Stimulated activated CD8-positive, alpha-beta memory T cell treated with anti-CD3 and anti-CD28 coated beads, Interleukin-4, amount 100 ng/mL, for 4 hours (primary cell): ENCODE measurements at regions not wholly inside any gene's neighbourhood (a gene's known extent, or its start where the extent isn't known, plus 50 kb on each side); places are given as distances from the start of the nearest gene placed in this dataset.
"Not testable (repeated sequence)": the region's sequence is repeated elsewhere in the genome, so short reads cannot be mapped to it uniquely, and the experiment has no call there.

ENCODE experiments used
- DNase-seq, 2 donors: peaks; one replicate each; pipeline ENCODE4 v3.0.0-alpha.2; 2020; ENCODE audit warnings: low read depth in 2 of 2, low spot score in 1 of 2

DNA sequence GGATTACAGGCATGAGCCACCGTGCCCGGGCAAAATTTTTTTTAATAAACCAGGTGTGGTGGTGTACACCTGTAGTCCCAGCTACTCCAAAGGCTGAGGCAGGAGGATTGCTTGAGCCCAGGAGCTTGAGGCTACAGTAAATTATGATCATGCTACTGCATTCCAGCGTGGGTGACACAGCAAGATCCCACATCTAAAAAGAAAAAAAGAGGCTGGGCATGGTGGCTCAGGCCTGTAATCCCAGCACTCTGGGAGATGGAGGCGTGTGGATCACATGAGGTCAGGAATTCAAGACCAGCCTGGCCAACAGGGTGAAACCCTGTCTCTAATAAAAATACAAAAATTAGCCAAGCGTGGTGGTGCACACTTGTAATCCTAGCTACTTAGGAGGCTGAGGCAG is 125.6 kb downstream of the ZNF281 start:
- not testable (repeated sequence) for DNase-seq

DNA sequence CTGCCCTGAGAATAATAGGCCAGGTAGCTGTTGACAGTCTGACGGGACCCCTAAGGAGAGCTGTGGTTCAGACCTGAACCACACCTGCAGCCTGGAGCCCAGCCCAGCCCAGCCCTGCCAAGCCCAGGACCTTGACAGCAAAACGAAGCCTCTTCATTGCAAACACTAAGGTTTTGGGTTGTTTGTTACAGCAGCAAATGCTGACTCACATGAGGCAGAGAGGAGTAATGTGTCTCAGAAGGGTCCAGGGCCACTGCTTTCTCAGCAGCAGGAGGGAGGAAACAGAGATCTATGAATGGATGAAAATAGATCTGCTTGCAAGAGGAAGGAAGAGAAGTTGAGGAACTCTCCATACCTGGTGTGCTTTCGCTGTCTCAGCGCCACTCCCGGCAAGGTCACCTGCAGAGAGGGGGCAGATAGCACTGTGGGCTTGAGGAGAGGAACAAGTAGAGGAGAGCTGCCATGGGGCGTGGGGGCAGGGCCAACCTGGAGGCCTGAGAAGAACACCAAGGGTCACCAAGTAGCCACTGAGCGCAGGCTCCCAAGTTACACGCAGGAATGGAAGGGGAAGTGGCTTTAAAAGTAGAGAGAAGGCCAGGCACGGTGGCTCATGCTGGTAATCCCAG is 127.2 kb downstream of the ZNF281 start:
- no peak for DNase-seq

DNA sequence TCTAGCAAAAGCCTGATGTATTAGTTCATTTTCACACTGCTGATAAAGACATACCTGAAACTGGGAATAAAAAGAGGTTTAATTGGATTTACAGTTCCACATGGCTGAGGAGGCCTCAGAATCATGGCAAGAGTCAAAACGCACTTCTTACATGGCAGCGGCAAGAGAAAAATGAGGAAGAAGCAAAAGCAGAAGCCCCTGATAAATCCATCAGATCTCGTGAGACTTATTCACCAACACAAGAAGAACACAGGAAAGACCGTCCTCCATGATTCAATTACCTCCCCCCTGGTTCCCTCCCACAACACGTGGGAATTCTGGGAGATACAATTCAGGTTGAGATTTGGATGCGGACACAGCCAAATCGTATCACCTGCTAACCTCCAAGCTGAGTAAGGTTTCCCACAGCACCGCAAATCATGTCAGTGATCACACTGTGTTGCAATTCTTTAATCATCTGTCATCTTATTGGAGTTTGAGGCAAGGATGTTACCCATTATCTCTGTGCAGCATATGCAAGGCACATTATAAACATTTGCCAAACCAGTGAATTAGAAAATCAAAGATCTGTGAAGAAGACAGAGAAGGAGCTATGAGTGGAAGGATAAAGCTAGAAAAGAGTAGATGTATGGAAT is 128.5 kb downstream of the ZNF281 start:
- no peak for DNase-seq

DNA sequence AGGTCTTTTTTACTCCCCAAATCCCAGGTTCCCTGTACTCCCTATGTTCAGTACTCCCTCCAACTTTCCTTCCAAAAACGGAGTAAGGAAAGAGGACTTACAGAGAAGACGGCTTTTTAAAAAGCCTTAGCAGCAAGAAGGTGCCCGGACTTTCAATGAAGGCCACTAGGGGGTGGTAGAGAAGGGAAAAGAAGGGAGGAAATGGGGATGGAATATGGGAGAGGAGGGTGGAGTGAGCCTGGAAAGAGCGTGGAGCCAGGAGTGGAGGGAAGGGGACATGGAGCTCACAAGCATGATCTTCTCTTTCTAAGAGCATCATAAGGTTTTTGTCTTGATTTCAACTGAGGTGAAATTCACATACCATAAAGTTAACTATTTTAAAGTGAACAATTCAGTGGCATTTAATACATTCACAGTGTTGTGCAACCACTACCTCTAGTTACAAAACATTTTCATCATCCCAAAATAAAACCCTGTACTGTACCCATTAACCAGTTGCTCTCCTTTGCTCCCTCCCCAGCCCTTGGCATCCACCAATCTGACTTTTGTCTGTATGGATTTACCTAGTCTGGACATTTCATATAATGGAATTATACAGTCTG is 129.9 kb downstream of the ZNF281 start:
- peak in 1 of 2 donors; percentile 5 for DNase-seq

DNA sequence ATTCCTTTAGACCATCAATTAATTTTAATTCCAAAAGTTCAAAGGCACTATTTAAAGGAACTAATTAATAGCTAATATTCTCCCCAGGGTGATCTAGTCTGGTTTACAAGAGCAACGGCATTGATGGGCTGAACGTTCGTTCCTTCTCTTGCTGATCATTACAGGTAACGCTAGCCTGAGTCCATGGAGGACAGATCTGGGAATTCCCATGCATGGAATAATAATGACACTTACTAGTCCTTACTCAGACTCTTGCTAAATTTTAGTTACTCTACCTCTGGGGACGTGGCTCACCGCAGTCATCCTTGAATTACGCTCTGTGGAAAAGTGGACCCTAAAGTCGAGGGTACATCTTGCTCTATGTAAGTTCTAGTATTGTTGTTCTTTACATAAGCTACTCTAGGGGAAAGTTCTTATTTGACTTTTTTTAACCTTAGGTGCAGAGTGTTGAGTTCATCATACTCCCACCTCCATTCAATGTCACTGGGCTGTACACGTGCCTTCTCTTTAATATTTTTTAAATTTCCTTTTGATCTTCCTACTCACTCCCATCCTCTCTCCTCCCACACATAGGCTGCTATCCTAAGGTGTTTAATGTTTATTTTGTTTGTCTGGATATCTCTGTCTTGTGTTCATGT is 133.9 kb downstream of the ZNF281 start:
- no peak for DNase-seq

DNA sequence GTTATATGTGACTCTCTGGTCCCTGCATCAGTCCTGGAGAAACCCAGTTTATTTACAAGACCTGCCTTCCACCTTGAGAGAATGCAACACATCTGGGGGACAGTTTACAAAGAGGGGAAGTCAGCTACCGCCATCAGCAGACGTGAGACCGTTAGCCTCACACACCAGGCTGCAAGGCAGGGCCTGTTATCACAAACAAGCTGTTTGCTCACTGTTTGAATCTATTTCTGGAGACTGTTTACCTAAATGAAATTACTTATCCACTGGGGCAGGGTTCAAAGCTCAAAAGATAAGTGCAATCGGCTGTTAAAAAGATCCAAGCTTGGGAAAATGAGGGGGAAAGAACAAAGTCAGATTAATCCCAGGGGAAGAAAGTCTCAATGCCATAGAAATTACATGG is 134.4 kb downstream of the ZNF281 start:
- no peak for DNase-seq

DNA sequence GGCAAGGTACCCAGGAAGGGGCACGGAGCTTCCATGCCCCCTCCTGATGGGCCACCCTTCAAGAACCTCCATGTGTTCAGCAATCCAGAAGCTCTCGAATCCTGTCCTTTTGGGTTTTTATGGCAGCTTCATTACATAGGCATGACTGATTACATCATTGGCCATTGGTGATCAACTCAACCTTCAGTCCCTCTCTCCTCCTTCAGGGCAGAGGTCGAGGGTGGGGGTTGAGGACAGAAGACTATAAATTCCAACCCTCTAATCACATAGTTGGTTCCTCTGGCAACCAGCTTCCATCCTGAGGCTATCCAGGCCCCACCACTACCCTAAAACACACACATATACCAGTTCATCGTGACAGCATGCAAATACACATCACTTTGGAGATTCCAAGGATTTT is 135.7 kb downstream of the ZNF281 start:
- DNase-seq: no peak

DNA sequence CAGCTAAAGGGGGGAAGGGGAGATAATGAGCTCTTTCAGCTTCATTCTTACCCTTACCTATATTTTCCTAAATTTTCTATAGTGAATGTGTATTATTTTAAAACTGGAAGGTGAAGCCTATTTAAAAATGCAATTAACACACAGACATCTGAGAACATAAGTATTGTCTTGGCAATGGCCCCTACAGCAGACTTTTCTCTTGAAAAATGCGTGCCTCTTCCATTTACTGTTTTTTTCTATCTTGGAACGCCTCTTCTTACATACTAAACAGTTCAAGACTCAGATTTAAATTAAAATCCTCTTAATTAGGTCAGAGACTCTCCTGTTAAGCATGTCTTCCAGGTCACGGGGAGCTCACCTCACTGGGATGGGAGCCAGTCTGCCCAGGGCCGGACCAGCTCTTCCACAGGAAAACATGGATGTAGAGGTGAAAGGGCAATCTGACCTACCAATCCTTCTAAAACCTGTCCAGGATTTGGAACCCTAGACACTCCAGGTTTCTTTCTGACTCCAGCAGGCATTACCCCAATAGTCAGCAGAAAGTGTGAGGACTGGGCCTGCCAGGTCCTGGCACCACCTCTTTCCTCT is 137.3 kb downstream of the ZNF281 start:
- no peak for DNase-seq

DNA sequence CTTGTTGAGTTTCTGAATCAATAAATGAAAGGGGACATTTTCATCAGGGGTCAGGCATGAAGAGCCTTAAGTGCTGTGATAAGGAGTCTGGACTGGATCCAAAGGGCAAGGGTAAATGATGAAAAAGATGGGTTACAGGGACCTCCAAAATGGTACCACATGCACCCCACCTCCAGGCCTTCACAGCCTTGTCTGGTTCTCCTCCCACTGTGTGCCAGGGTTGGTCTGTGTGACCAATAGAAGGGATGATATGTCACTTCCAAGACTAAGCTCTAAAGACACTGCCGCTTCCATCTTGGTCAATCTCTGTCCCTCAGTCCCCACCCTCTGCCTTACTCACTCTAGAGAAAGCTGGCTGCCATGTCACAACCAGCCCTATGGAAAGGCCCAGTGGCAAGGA is 140.6 kb downstream of the ZNF281 start:
- DNase-seq: no peak

DNA sequence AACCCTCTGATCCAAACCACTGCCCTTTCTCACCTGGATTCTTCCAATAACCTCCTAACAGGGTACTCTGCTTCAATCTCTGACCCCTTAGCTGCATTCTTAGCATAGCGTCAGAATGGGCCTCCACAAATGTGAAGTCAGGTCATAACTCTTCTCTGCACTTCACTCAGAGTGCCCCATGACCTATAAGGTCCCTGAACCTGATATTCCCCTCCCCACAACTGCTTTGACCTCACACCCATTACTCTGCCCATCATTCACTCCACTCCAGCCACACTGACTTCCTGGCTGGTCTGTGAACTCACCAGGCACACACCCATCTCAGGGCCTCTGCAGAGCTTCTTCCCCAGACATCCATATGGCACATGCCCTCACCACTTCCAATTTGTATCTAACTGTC is 141.9 kb downstream of the ZNF281 start:
- DNase-seq: no peak

DNA sequence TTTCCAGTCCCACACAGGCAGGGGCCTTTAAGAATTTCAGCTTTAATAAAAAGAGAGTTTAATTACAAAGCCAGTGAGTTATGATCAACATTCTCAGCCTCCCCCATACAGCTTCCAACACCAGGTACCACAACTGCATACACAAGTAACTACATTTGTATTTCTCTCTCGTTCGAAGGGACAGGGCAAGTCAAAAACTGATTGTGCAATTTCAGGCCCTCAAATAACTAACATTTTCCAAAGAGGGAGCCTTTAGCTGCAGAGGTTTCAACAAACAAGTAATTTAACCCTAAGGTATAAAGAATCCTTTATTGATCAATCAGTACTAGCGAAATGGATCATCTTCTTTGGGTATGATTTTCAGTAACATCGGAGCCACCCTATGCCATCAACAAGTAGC is 142.4 kb downstream of the ZNF281 start:
- no peak for DNase-seq

DNA sequence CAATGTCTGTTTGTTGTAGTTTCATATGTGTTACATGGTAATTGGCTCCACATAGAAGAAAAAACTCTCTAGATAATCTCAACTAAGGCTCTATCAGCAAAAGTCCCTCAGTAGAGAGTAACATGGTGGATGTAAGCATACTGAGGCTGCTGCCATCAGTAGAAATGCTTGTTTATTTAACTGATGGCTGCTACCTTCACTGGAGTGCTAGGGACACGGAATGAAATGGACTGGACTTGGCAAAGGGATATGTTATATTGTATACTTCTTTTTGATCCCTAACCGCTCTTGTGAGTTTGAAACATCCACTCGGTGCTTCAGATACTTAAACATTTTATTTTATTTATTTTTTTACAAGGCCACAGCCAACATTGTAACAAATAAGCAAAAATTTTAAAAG is 143.0 kb downstream of the ZNF281 start:
- DNase-seq: no peak

DNA sequence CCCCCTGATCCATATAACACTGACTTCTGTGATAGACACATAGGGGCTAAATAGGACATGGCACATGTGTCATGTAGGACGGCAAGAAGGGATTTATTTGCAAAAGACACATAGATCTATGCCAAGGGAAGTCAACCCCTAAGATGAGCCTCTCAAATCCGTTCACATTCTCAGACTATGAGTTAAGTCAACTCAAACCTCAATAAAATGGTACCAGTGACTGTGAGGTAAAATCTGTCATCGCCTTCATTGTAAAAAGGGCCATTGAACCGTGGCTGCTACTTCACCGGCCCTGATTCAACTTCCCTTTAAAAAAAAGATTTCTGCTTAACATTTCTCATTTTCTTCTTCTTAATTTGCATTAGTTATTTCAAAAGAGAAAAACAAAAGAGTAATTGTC is 144.0 kb downstream of the ZNF281 start:
- DNase-seq: no peak

DNA sequence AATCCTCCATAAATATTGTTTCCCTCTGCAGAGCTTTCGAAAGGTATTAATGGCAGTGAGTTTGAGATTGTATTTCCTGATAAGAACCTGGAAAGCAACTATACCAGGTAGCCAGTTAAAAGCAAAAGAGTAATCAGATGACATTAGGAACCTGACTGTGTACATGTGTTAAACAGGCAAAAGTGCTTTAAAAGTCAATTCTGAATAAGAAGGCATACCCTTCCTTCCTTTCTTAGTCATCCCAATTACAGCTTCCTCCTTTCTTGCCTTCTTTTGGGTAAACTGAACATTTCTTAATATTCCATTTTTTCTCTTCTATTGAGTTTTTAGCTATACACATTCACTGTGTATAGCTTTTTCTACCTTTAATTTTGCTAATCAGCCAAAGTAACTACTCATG is 144.7 kb downstream of the ZNF281 start:
- no peak for DNase-seq

DNA sequence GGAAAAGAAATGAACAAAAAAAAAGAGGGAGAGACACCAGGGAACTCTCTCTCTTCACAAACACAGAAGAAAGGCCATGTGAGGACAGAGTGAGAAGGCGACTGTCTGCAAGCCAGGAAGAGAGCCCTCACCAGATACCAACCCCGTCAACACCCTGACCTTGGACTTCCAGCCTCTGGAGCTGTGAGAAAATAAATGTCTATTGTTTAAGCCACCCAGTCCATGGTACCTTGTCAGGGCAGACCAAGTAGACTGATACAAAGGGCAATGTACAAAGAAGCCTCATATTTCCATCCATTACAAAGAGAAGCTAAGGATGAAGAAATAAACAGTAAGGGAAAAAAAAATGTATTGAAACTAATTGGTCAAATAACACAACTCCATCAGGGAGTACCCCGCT is 146.6 kb downstream of the ZNF281 start:
- no peak for DNase-seq

DNA sequence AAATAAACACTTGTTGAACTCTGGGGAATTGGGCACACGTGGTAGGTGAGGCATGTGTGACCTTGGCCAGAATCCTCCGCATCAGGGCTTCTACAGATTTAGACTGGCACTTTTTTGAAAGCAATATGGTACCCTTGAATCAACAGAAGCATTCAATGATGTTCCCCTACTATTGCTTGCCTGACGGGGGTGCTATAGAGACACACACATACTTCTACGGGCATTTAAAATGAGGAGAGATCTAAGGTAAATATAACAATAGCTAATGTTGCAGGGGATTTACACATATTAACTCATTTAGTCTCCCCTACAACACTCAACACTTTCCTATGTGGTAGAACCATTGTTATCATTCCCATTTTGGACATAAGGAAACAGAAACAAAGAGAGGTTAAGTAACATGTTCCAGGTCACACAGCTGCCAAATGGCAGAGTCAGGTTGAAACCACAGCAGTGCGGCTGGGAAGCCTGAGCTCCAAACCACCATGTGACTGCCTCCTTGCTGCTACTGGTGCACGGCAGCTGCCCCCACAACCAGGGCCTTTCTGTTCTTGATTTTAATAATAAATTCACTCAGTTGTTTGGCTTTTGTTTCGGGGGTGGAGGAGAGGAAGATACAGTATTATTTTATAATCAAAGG is 147.4 kb downstream of the ZNF281 start:
- no peak for DNase-seq

DNA sequence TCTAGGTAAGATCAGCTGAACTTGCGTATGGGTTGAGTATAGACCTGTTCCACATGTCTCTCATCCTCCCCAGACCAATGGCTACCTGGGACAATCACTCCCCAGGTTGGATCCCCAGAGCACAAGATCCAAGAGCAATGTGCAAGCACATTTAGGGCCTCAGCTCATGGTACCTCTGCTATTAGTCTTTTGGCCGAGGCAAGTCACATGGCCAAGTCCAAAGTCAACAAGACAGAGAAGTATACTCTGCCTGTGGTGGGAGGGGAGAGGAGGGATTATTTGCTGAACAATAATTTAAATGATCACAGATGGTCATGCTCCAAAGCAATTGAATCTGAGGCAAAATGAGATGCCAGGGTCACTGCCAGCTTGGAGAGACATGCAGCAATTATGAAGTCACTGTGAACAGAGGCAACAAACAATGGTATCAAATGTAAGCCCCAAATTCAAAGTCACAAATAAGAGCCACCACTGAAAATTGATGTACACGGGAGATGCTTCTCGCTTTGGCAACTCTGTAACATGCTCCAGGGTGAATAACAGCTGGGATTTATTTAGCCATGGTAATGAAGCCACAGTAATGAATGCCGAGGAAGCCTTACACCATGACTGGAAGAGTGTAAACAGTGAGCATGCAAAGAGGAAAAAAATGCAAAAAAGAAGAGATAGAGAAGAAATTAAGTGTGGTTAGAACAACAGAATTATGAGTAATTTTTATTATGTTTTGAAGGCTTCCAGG is 149.1 kb downstream of the ZNF281 start:
- no peak for DNase-seq

DNA sequence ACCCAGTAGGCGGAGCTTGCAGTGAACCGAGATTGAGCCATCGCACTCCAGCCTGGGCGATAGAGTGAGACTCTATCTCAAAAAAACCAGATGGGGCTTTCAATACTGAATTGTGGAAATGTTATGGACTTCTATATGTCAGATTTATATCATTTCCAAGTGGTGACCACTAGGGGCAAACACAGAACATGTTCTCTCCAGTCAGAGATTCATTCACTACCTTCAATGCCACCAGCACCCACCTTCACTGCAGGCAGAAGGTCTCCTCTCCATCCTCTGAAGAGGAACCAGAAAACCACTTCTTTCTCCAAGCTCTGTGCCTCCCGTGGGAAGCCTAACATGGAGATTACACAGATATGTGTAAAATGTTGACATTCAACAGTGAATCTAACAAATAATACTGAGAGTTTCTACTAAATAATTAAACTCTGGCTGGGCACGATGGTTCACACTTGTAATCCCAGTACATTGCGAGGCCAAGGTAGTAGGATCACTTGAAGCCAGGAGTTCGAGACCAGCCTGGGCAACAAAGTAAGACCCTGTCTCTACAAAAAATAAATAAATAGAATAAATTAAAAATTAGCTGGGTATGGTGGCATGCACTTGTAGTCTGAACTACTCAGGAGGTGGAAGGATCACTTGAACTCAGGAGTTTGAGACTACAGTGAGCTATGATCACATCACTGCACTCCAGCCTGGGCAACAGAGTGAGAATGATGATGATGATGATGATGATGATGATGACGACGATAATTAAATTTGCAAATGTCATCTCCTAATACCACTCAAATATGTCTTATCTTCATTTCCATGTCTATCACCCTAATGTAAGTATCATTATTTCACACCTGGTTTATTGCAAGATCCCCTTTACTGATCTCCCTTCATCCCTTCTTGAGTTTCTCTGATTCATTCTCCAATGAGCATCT is 151.1 kb downstream of the ZNF281 start:
- DNase-seq: no peak

DNA sequence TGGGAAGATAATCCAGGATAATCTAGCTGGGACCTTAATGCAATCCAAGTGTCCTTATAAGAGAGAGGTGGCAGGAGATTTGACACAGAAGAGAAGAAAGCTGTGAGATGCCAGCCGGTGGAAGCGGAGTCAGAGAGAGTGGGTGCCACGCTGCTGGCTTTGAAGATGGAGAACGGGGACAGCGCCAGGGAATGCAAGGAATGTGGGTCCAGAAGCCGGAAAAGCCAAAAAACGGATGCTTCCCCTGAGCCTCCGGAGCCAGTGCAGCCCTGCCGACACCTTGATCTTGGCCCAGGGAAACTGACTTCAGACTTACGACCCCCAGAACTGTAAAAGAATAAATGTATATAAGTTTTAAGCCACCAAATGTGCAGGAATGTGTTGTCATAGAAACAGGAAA is 152.6 kb downstream of the ZNF281 start:
- DNase-seq: no peak

DNA sequence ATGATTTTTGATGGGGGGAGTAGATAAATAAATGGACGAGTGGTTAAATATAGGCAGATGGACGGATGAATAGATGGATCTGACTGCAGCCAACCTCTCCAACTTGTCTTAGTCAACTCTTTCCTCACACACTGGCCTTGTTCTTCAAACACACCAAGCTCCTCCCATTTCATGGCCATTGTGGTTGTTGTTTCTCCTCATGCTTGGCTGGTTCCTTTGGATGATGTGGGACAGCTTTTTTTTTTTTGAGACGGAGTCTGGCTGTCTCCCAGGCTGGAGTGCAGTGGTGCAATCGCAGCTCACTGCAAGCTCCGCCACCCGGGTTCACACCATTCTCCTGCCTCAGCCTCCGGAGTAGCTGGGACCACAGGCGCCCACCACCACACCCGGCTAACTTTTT is 155.2 kb downstream of the ZNF281 start:
- DNase-seq: not testable (repeated sequence)
